LNCaP clone FGC (cell line): ENCODE measurements at regions not wholly inside any gene's neighbourhood (a gene's known extent, or its start where the extent isn't known, plus 50 kb on each side); places are given as distances from the start of the nearest gene placed in this dataset.
A peak's percentile ranks its signal among the peaks of the same experiment; 100 is the strongest.

Experiments
- DNase-seq: peaks from one replicate; pipeline ENCODE4 v3.0.0-alpha.2; 2011; ENCODE audit warnings: low read depth
- H3K4me3 ChIP-seq: 2 replicates; pipeline ENCODE4 v1.5.1; 2011; ENCODE audit warnings: mild to moderate bottlenecking, low read depth, low read length, control low read depth
- CTCF ChIP-seq: IDR thresholded peaks from 2 replicates; pipeline ENCODE4 v1.5.1; 2012; ENCODE audit warnings: mild to moderate bottlenecking; ENCODE audit not compliant: control insufficient read depth, insufficient read depth; ENCODE audit errors: extremely low read depth

GRCh38 chr4:114286262-114286810 is 306.9 kb upstream of the ARSJ start:
- no peak overlapping the region for H3K4me3 ChIP-seq
- no peak for TF ChIP-seq CTCF
- no peak for DNase-seq

- no peak for TF ChIP-seq CTCF
- no peak overlapping the region for H3K4me3 ChIP-seq
- peak; percentile 17 for DNase-seq
Observed at GRCh38 chr4:114287079-114287696, 307.7 kb upstream of the ARSJ start.

GRCh38 chr4:114296126-114296525 is 302.5 kb upstream of the UGT8 start:
- no peak overlapping the region for H3K4me3 ChIP-seq
- TF ChIP-seq CTCF = no peak
- no peak for DNase-seq

GRCh38 chr4:114302472-114302871 is 296.1 kb upstream of the UGT8 start:
- no peak for DNase-seq
- TF ChIP-seq CTCF = no peak
- no peak overlapping the region for H3K4me3 ChIP-seq

- no peak for TF ChIP-seq CTCF
- no peak for DNase-seq
- no peak overlapping the region for H3K4me3 ChIP-seq
Observed at GRCh38 chr4:114304046-114304445, 294.6 kb upstream of the UGT8 start.

GRCh38 chr4:114304567-114304966 is 294.0 kb upstream of the UGT8 start:
- no peak for DNase-seq
- H3K4me3 ChIP-seq = no peak overlapping the region
- no peak for TF ChIP-seq CTCF

GRCh38 chr4:114306946-114307345 is 291.7 kb upstream of the UGT8 start:
- no peak for DNase-seq
- no peak overlapping the region for H3K4me3 ChIP-seq
- no peak for TF ChIP-seq CTCF
